Stimulated activated CD8-positive, alpha-beta memory T cell treated with anti-CD3 and anti-CD28 coated beads, Interleukin-15, amount 100 ng/mL, for 1 hour (primary cell): ENCODE measurements at regions not wholly inside any gene's neighbourhood (a gene's known extent, or its start where the extent isn't known, plus 50 kb on each side); places are given as distances from the start of the nearest gene placed in this dataset.

Source experiments
- DNase-seq: peaks from one replicate; pipeline ENCODE4 v3.0.0-alpha.2; 2020; ENCODE audit warnings: low read depth

GRCh38 chr16:80300876-80301275, 239.9 kb upstream of the DYNLRB2 start:
- DNase-seq, result no peak

GRCh38 chr16:80300456-80300855, 240.3 kb upstream of the DYNLRB2 start:
- DNase-seq, result no peak

- no peak for DNase-seq
These were observed 241.4 kb upstream of the DYNLRB2 start for GRCh38 chr16:80299416-80299815.

- no peak for DNase-seq
These were observed 242.1 kb upstream of the DYNLRB2 start for GRCh38 chr16:80298676-80299075.

- DNase-seq, result no peak
These were observed 244.8 kb upstream of the DYNLRB2 start for GRCh38 chr16:80296034-80296433.

DNA sequence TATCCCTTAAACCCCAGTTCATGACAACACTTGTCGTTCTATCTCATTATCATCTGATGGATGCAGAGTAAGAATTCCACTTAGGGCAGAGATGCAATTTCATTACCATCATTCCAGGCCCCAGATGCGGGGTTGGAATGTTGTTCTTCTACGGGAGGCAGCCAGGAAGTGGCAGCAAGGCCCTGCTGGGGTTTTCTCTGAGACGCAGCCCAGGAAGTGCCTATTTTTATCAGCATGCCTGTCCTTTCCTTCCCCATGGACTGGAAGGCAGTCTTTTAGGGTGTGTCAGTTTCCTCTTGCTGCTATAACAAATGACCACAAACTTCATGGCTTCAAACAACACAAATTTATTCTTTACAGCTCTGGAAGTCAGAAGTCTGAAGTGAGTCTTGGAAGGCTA, 246.6 kb upstream of the DYNLRB2 start:
- no peak for DNase-seq

DNA sequence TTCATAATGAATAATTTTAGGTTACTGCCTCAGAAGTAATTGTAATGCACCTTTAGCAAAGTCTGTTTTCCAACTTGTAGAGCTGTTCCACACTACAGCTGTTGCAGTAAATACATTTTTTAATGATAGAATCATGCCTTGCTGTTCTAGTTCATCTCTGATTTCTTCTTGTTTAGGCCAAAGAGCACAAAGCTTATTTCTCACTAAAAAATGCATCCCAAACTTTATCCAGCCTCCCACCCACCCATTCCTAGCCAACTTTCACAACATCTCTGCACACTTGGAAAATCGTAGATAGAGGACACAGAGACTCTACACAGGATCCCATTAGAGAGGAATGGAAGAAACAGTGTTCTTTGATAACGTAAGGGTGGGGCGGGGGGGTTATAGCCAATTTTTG, 252.2 kb upstream of the DYNLRB2 start:
- DNase-seq, result no peak

DNA sequence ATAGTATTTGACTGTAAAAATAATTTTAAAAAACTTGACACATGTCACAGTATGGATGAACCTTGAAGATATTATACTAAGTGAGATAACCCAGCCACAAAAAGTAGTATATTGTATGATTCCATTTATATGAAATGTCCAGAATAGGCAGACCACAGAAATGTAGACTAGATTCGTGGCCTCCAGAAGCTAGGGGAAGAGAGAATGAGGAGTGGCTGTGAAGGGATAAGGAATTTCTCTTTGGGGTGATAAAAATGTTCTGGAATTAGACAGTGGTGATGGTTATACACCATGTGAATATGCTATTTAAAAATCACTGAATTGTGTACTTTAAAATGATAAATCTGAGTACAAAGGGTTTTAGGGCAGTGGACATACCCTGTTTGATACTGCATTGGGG, 253.1 kb upstream of the DYNLRB2 start:
- DNase-seq, result no peak

- no peak for DNase-seq
These were observed 255.7 kb upstream of the DYNLRB2 start for GRCh38 chr16:80285104-80285503.

DNA sequence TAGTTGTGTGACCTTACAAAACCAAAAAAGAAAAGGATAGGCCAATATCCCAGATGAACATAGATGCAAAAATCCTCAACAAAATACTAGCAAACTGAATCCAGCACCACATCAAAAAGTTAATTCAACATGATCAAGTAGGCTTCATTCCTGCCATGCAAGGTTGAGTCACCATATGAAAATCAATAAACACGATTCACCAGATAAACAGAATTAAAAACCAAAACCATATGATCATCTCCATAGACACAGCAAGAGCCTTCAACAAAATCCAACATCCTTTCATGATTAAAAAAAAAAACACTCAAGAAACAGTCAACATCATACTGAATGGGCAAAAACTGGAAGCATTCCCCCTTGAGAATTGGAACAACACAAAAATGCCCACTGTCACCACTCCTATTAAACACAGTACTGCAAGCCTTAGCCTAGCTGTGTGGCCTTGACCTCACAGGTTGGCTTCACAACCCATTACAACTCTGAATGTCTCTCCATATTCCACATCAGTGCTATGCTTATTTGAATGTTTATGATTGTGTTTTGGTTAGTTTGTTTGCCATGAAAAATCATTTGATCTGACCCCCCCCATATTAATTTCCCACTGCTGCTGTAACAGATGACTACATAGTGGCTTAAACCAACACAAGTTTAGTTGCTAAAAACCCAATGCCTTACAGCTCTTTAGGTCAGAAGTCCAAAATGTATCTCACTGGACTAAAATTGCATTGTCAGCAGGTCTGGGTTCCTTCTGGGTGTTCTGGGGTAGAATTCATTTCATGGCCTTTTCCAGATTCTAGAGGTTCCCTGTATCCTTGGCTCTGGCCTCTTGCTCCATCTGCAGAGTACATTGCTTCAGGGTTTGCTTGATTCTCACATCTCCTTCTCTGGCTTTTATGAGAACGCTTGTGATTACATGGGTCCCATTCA, 257.1 kb upstream of the DYNLRB2 start:
- no peak for DNase-seq

GRCh38 chr16:80280557-80280956, 260.2 kb upstream of the DYNLRB2 start:
- no peak for DNase-seq

GRCh38 chr16:80279656-80280055, 261.1 kb upstream of the DYNLRB2 start:
- DNase-seq, result no peak

GRCh38 chr16:80277182-80277581, 263.6 kb upstream of the DYNLRB2 start:
- DNase-seq, result no peak

- DNase-seq, result no peak
These were observed 266.1 kb upstream of the DYNLRB2 start for GRCh38 chr16:80274576-80275191.

DNA sequence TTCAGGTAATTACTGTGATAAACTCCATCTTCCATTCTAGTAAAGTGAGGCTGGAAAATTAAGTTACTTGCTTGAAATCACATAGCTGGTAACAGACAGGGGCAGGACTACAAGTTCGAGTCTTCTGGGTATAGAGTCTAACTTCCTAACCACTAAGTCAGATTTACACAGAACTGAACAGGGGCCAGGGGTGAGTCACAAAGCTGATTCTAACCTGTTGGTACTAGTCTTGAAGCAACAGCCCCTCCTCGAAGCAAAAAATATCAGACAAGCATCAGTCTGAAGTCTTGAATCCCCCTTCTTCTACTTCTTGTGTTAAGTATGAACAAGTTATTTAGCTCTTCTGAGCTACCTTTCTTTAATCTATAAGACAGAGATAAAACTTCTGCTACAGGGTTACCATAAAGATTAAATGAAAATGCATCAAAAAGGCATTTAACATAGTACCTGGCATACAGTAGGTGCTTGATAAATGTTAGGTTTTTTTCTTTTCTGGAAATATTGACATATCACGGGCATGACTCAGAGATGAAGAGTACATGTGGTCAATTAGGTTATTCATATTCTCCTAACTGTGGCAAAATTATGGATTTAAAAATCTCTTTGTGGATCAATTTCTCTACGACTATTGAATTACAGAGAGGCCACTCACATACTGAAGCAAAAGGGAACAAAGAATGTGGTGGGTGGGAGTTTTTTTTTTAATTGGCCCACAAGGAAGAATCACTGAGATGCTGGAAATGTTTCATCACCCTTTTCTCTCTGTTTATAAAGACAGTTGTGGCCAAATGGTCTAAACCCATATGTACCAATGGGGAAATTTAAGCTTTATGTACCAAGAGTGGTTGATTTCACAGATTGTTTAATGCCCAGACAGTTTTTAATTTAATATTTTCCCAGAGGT, 266.9 kb upstream of the DYNLRB2 start:
- no peak for DNase-seq

GRCh38 chr16:80265624-80266306, 275.0 kb upstream of the DYNLRB2 start:
- no peak for DNase-seq

DNA sequence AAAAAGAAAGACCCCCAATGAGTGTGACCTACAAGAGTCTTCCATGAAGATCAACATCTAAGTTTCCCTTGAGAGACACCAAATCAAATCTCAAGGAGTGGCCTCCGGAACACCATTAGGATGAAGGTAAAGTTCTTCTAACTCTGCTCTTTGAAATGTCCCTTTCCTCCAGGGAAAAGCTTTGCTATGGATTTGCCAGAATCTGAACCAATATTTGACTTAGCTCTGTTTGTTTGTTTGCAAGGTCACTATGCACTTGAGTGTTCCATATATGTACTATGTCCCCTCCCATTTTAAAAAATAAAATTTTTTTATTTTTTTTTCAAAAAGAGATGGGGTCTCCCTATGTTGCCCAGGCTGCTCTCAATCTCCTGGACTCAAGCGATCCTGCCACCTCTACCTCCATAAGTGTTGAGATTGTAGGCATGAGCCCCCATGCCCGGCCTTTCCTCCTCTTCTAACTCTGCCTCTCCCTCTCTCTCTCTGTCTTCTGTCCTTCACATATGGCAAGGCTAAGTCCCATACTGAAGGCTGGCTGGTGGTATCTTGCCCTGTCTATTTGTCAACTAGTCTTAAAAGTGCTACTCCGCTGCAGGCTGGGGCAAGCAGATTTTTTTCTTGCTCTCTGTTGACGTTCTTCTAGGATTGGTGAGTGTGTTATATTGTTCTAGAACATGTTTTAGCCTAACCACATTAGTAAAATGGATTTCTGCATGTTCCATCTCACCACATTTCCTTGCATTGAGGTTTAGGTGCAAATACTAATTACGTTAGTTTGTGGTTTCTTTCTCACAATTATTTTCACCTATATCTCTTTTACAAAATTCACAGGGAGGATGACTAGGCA, 276.7 kb upstream of the DYNLRB2 start:
- no peak for DNase-seq

GRCh38 chr16:80263181-80263823, 277.5 kb upstream of the DYNLRB2 start:
- DNase-seq, result no peak

GRCh38 chr16:80260906-80261311, 279.9 kb upstream of the DYNLRB2 start:
- DNase-seq, result no peak

DNA sequence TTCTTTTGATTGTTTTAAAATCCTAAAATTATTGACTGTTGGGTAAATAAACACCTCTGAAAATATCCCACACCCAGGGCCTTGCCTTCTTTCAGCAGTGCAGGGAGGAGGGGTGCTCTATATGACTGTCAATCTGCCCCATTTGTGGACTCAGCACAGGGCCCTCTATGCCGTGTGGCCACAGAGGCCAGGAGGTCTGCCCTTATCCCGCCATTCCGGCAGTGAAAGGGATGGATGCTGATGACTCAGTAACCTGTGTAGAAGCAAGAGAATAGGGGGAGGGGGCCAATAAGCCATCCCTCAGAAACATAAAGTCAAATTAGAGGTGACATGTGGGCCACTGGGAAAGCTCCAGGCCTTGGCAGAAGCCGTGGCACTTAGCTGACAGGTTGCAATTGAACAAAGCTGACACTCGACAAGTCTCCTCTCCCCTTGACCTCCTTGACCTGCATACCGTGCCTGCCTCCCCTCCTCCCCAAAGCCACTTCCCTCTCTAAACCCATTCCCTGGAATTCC, 281.4 kb upstream of the DYNLRB2 start:
- DNase-seq, result no peak
